HG03280 (cell line): ENCODE measurements at regions not wholly inside any gene's neighbourhood (a gene's known extent, or its start where the extent isn't known, plus 50 kb on each side); places are given as distances from the start of the nearest gene placed in this dataset.
"Not testable (repeated sequence)": the region's sequence is repeated elsewhere in the genome, so short reads cannot be mapped to it uniquely, and the experiment has no call there.

Source experiments
- ATAC-seq: cut with Tn5 transposase; IDR thresholded peaks from one replicate; pipeline ENCODE4 v1.9.1; 2021; ENCODE audit warnings: mild to moderate bottlenecking, moderate library complexity; ENCODE audit not compliant: unreplicated experiment

DNA sequence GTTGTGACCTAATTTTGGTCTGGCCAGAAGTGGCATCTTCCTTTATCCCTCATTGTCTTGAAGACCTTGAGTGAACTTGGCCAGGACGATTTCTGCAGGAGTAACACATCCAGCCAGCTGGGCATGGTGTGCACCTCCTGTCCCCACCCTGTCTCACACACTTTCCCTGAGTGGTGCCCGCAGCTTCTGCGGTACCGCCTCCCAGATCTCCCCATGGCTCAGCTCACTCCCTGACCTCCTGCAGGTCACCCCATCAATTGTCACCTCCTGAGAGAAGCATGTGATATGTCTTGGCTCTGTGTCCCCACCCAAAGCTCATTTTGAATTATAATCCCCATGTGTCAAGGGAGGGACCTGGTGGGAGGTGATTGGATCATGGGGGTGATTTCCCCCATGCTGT is 50.2 kb upstream of the TP53I11 start:
- no peak for ATAC-seq

DNA sequence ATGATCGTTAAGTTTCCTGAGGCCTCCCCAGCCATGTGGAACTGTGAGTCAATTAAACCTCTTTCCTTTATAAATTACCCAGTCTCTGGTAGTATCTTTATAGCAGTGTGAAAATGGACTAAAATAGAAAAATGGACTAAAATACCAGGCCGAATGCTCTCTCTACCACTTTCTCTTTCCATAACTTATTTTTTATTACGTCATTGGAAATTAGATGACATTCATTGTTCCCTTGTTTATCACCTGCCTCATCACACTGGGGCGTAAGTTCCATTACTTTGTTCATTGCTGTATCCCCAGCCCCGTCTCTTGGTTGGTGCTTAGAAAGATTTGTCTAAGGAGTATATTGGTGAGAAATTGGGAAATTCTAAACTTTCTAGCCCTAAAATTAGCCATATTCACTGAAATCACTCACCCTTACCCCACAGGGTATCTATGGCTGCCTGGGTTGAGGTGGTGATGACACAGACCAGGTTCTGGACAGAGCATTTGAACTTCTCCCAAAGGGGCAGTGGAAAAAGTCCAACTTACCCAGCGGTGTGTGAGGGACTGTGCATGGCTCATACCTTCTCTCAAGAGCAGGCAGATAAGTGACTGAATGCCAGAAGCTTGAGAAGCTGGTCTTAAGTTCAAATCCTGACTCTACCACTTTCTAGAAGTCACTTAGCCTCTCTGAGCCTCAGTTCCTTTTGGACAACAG is 50.9 kb upstream of the TP53I11 start:
- no peak for ATAC-seq

DNA sequence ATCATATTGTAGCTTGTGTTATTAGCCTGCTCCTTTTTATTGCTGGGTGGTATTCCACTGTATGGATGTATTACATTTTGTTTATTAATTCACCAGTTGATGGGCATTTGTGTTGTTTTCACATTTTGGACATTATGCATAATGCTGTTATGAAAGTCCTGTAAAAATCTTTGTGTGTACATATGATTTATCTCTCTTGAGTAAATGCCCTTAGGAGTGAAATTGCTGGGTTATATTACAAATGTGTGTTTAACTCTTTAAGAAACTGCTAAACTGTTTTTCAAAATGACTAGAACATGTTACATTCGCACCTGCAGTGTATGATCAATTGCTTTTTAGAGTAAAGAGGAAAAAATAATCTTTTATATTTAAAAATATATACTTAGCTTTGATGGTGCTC is 54.4 kb upstream of the TP53I11 start:
- ATAC-seq: no peak

GRCh38 chr11:45007011-45007410 is 56.3 kb upstream of the TP53I11 start:
- no peak for ATAC-seq

GRCh38 chr11:45015983-45016382 is 65.3 kb upstream of the TP53I11 start:
- not testable (repeated sequence) for ATAC-seq

- not testable (repeated sequence) for ATAC-seq
Measured at GRCh38 chr11:45016446-45016845, 65.8 kb upstream of the TP53I11 start.

- ATAC-seq: no peak
Measured at GRCh38 chr11:45017329-45017728, 66.6 kb upstream of the TP53I11 start.

GRCh38 chr11:45021001-45021400 is 70.3 kb upstream of the TP53I11 start:
- no peak for ATAC-seq

DNA sequence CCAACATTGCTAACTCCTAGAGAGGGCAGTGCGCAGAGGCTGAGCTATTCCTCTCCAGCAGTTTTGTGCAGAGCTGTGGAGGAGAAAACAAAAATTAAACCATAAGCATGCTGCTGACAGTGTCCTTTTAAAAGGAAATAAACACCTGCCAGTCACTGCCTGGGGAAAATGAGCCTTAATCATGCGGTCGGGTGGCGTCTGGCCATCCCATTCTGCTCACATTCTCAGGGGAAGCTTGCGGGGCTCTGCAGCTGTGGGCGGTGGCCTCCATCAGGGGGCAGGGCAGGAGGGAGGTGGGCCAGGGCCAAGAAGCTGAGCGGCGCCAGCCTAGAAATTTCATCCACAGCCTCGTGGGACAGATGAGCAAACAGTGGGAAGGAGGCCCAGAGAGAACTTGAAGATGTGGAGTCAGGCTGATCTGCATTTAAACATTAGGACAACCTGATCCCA is 71.0 kb upstream of the TP53I11 start:
- ATAC-seq: no peak

DNA sequence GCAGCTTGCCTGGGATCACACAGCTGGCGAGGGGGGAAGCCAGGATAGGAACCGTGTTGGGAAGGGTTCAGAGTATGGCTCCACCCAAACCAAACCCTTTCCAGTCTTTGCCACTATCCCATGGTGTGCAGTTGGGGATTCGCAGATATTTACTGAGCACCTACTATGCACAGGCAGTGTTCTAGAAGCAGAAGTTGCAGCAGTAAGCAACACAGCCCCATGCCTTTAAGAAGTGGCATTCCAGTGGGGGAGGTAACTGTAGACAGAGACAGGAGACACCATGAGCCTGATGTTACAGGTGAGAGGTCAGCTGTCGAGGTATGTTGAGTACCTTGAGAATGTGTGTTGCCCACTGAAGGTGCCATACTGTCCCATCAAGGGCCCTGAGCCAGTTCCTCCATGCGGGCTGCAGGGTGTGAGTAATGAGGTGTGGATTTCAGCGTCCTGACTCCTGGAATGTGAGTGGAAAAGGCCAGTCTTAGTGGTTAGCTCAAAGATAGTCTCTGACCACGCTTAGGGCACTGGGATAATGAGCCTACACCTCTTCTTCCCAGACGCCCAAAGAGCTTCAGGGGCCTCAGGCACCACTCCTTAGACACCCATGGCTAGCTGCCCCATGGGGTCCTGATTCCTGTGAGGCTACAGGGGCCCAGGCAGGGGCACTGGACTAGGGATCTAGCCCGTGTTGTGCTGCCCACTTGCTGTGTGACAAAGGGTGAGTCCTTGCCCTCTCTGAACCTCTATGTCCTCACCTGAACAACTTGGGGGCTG is 71.8 kb upstream of the TP53I11 start:
- no peak for ATAC-seq

DNA sequence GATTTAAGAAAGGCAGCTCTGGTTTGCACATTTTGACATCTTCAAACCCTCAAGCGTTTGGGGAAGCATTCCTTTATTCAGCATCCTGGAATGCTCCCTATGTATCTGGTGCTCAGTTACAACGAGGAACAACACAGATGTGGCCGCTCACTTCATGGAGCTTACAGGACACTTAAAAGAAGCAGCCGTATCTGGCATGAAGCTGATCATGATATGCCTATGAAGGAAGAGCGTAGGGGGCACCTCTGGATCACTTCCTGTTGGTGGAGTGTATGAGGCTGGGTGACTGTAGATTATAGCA is 72.3 kb upstream of the TP53I11 start:
- ATAC-seq: no peak

DNA sequence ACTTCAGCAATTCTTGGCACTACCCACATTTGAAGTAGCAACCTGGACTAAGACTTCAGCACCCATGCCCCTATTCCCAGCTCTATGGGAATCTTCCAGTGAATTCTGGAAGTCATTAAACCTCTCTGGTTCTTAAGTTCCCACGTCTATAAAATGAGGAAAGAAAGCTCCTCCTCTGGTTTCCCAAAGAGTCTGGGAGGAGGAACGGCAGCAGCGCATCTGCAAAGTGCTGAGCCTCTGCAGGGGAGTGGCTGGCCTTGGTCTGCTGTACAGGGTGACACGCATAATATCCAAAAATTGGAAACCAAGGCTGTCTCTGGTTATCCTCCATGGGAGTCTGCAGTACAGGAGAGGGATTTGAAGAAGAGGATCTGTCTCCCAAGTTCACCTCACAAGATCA is 73.6 kb upstream of the TP53I11 start:
- no peak for ATAC-seq

GRCh38 chr11:45024846-45025588 is 74.3 kb upstream of the TP53I11 start:
- no peak for ATAC-seq

- ATAC-seq: no peak
Measured at GRCh38 chr11:45025716-45026492, 75.2 kb upstream of the TP53I11 start.

- no peak for ATAC-seq
Measured at GRCh38 chr11:45026835-45027234, 76.2 kb upstream of the TP53I11 start.

DNA sequence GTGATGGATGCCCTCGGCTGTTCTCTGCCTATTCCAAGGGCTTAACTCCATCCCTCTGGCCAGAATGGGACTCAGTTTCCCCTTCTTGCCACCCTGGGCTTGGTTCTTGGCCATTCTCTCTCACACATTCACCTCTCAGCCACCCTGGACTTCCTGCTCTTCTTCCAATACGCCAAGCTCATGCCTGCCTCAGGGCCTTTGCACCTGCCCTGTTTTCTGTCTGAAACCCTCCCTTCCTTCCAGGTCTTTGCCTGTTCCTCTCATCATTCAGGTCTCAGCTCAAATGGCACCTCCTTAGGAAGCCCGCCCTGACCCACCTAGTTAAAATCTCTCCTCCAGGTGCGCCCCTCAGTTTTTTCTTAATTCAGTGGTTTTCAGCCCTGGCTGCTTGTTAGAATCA is 76.6 kb upstream of the TP53I11 start:
- ATAC-seq: no peak

DNA sequence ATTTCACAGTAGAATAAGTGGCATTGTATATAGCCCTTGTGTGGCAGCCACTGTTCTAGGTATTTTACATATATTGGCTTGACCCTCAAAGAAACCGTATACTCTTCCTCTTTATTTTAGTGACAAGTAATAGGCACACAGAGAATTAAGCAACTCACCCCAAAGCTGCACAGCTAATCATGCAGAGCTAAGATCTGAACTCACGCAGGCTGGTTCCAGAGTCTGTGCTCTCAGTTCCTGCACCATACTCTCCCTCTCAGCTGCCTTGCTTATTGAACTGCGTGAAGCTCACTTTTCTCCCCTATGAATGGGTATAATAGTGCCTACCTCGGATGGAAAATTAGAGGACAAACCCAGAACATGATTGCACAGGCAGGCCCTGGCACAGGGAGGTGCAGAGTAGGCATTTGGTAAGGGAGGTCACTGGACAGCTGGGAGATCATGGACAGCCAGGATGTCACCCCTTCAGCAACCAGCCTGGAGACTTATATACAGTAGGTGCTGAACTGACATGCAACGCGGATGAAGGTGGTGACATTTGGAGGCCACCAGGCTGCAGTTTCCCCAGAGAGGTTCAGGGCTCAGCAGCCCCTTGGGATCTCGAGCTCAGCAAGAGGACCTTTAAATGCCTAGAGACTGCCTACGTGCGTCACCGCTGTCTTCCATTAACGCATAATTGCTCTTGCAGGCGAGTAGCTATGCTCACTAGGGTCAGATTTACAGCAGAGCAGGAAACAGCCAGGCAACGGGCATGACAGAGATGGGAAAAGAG is 78.4 kb upstream of the TP53I11 start:
- no peak for ATAC-seq

DNA sequence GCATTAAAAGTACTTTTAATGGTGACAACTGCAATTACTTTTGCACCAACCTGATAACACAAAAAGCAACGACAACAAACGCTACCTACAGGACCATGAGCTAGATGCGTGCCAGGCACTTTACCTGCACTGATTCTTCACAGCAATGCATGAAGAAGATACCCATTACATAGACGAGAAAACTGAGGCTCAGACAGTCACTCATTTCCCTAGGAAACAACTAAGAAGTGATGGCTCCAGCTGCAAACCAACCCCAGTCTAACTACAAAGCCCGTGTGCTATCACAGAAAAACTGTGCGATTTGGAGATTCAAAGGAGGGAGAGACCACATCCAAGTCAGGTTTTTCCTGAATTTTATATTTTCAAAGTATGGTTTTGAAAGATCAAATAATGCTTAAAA is 80.1 kb upstream of the TP53I11 start:
- ATAC-seq: no peak

DNA sequence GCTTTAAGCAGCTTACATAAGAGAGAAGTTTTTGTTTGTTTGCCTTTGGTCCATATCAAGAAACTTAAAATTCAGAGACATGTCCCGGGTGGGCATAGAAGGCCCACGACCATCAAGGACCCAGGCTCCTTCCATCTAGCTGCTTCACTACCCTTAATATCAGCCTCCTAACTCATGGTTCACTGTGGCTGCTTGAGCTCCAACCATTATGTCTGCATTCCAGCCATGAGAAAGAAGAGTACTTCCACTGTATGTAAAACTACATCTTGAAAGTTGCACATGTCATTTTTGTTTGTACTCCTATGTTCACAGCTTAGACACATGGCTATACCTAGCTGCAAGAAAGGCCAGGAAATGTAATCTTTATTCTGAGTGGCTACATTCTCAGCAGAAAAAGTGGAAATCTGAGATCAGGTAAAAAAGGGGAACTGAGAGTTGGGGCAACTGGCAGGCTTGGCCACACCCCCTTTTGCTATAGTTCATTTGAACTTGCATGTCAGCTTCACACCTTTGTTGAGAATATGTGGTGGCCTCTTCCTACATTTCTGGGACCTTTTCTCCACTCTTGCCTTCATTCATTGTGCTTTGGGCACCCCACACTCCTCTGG is 81.3 kb upstream of the TP53I11 start:
- ATAC-seq: peak; percentile 91

DNA sequence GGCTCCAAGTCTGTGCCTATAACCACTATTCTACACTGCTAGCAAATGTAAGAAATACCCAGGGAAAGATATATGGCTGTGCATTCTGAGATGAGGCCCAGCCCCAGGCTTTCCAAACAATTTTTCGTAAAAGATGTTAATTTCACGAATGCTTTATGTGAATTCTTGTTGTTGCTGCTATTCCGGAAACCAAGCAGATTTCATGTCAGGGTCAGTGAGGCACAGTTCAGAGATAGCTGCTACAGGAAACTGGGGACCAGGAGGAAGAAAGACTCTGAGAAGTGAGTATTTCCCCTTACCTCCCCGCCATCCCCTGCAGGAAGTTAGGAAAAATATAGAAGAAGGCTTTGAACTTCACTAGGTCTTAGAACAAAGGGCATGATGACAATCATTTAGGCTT is 84.7 kb upstream of the TP53I11 start:
- ATAC-seq: no peak
